Neural progenitor cell (in vitro differentiated cells): ENCODE measurements at regions not wholly inside any gene's neighbourhood (a gene's known extent, or its start where the extent isn't known, plus 50 kb on each side); places are given as distances from the start of the nearest gene placed in this dataset.

Experiments
- DNase-seq: peaks from one replicate; pipeline ENCODE4 v3.0.0-alpha.2; 2016; ENCODE audit warnings: low spot score
- H2AFZ ChIP-seq: fragments of 200-600 bp; sonication (generic); replicated peaks from 2 replicates; pipeline ENCODE4 v1.6.1; 2016; ENCODE audit warnings: antibody characterized with exemption
- H3F3A ChIP-seq: fragments of 200-600 bp; sonication (generic); 2 replicates; pipeline ENCODE4 v1.6.1; 2016; ENCODE audit warnings: antibody characterized with exemption, low read depth
- H3K27ac ChIP-seq: fragments of 200-600 bp; sonication (generic); 2 replicates; pipeline ENCODE4 v1.5.1; 2016; ENCODE audit warnings: mild to moderate bottlenecking
- H3K27me3 ChIP-seq: fragments of 200-600 bp; sonication (generic); 2 replicates; pipeline ENCODE4 v1.6.1; 2016; ENCODE audit warnings: mild to moderate bottlenecking, moderate library complexity
- H3K36me3 ChIP-seq: fragments of 200-600 bp; sonication (generic); 2 replicates; pipeline ENCODE4 v1.5.1; 2016
- H3K4me1 ChIP-seq: fragments of 200-600 bp; sonication (generic); 2 replicates; pipeline ENCODE4 v1.6.1; 2016; ENCODE audit warnings: mixed run types
- H3K4me2 ChIP-seq: fragments of 200-600 bp; sonication (generic); 2 replicates; pipeline ENCODE4 v1.6.1; 2016
- H3K4me3 ChIP-seq: fragments of 200-600 bp; sonication (generic); 2 replicates; pipeline ENCODE4 v1.5.1; 2016
- H3K79me2 ChIP-seq: fragments of 200-600 bp; sonication (generic); 2 replicates; pipeline ENCODE4 v1.6.1; 2016; ENCODE audit warnings: low read depth
- H3K9ac ChIP-seq: fragments of 200-600 bp; sonication (generic); 2 replicates; pipeline ENCODE4 v1.6.1; 2016
- H3K9me3 ChIP-seq: fragments of 200-600 bp; sonication (generic); 2 replicates; pipeline ENCODE4 v1.5.1; 2016; ENCODE audit warnings: low read depth
- H4K20me1 ChIP-seq: fragments of 200-600 bp; sonication (generic); 2 replicates; pipeline ENCODE4 v1.6.1; 2016; ENCODE audit warnings: low read depth
- H3K27ac Mint-ChIP-seq: 3 replicates; pipeline ENCODE4 v1.8.0; 2021; ENCODE audit warnings: mixed read lengths
- H3K27me3 Mint-ChIP-seq: 2 replicates; pipeline ENCODE4 v1.8.0; 2022; ENCODE audit warnings: low read depth, mild to moderate bottlenecking, inconsistent platforms, moderate library complexity, mixed read lengths; ENCODE audit not compliant: insufficient read depth
- H3K36me3 Mint-ChIP-seq: 3 replicates; pipeline ENCODE4 v1.8.0; 2021; ENCODE audit warnings: mixed read lengths
- H3K4me1 Mint-ChIP-seq: 3 replicates; pipeline ENCODE4 v1.8.0; 2021; ENCODE audit warnings: mixed read lengths
- H3K4me3 Mint-ChIP-seq: 3 replicates; pipeline ENCODE4 v1.8.0; 2021; ENCODE audit warnings: mild to moderate bottlenecking, moderate library complexity, mixed read lengths
- H3K9me3 Mint-ChIP-seq: 3 replicates; pipeline ENCODE4 v1.8.0; 2020; ENCODE audit warnings: mixed read lengths
- EZH2 ChIP-seq: fragments of 200-600 bp; sonication (generic); IDR thresholded peaks from 2 replicates; pipeline ENCODE4 v1.6.1; 2017; ENCODE audit warnings: antibody characterized with exemption, mild to moderate bottlenecking, moderate library complexity
- EZH2phosphoT487 ChIP-seq: fragments of 200-600 bp; sonication (generic); IDR thresholded peaks from 2 replicates; pipeline ENCODE4 v1.6.1; 2017; ENCODE audit warnings: antibody characterized with exemption
- TF ChIP-seq, protein P1 (sequence below): fragments of 200-600 bp; sonication (generic); IDR thresholded peaks from 2 replicates; pipeline ENCODE4 v1.5.1; 2017; ENCODE audit warnings: antibody characterized with exemption, mild to moderate bottlenecking

DNA sequence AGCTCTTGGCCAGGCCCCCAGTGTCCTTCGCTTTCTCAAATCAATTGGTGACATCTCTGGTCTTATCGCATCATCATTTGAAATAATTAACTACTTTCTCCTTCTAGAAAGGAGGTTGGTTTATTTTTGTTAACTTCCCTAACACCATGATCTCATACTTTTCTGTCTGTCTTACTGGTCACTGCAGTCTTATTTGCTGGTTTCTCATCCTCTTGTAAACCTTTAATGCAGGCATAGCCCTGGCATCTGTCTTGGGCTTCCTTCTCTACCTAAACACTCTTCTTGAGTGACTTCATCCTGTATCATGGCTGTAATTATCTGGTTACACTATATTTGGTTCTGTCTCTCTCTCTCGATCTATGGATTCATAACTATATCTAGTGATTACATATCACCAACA is 152.8 kb downstream of the CYSLTR2 start:
- H3K27ac Mint-ChIP-seq = no peak overlapping the region
- Histone ChIP-seq H3F3A (no peaks in the 10 kb centered on the region), H3K27ac (no peak overlapping the region), H4K20me1 (no peaks in the 10 kb centered on the region), H3K9me3 (no peaks in the 10 kb centered on the region), H3K79me2 (no peaks in the 10 kb centered on the region), H3K9ac (no peak overlapping the region), H3K4me3 (no peak overlapping the region), H3K36me3 (no peaks in the 10 kb centered on the region), H3K4me1 (no peaks in the 10 kb centered on the region), H2AFZ (no peak overlapping the region), H3K27me3 (no peaks in the 10 kb centered on the region), H3K4me2 (no peak overlapping the region)
- no peaks in the 10 kb centered on the region for H3K4me1 Mint-ChIP-seq
- H3K9me3 Mint-ChIP-seq = no peaks in the 10 kb centered on the region
- H3K36me3 Mint-ChIP-seq = no peaks in the 10 kb centered on the region
- no peak for DNase-seq
- no peak overlapping the region for H3K4me3 Mint-ChIP-seq
- no peak for TF ChIP-seq EZH2phosphoT487
- TF ChIP-seq, protein P1, sequence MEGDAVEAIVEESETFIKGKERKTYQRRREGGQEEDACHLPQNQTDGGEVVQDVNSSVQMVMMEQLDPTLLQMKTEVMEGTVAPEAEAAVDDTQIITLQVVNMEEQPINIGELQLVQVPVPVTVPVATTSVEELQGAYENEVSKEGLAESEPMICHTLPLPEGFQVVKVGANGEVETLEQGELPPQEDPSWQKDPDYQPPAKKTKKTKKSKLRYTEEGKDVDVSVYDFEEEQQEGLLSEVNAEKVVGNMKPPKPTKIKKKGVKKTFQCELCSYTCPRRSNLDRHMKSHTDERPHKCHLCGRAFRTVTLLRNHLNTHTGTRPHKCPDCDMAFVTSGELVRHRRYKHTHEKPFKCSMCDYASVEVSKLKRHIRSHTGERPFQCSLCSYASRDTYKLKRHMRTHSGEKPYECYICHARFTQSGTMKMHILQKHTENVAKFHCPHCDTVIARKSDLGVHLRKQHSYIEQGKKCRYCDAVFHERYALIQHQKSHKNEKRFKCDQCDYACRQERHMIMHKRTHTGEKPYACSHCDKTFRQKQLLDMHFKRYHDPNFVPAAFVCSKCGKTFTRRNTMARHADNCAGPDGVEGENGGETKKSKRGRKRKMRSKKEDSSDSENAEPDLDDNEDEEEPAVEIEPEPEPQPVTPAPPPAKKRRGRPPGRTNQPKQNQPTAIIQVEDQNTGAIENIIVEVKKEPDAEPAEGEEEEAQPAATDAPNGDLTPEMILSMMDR = no peak
- TF ChIP-seq EZH2 = no peak
- peaks cover 2% of the 10 kb centered on the region for H3K27me3 Mint-ChIP-seq

DNA sequence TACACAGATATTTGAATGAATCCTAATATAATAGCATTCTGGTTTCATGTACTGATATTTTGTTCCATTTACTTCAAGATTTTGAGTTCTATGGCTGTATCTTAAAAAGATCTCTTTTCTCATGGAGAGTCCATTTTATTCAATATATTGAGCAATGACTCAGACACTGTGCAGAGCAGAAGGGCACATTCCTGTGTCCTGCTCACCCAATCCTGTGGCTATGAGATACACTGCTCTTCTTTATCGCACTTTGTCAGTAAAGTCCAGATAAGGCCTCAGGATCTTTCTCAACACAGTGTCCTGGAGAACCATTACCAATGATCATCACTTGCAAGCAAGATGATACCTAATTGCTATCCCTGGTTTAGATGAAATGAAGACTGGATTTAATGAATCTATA is 155.0 kb downstream of the CYSLTR2 start:
- Mint-ChIP-seq H3K27ac (no peak overlapping the region), H3K9me3 (no peaks in the 10 kb centered on the region), H3K27me3 (peaks cover 2% of the 10 kb centered on the region), H3K4me3 (no peak overlapping the region), H3K4me1 (no peaks in the 10 kb centered on the region), H3K36me3 (no peaks in the 10 kb centered on the region)
- H3K9me3 ChIP-seq = no peaks in the 10 kb centered on the region
- H3K4me2 ChIP-seq = no peak overlapping the region
- no peak for DNase-seq
- no peak for TF ChIP-seq EZH2
- TF ChIP-seq EZH2phosphoT487 = no peak
- TF ChIP-seq, protein P1 = no peak
- H3K9ac ChIP-seq = no peak overlapping the region
- no peaks in the 10 kb centered on the region for H3K36me3 ChIP-seq
- no peak overlapping the region for H3K4me3 ChIP-seq
- no peak overlapping the region for H3K27ac ChIP-seq
- H4K20me1 ChIP-seq = no peaks in the 10 kb centered on the region
- H3K4me1 ChIP-seq = no peaks in the 10 kb centered on the region
- no peaks in the 10 kb centered on the region for H3K27me3 ChIP-seq
- H3F3A ChIP-seq = no peaks in the 10 kb centered on the region
- no peaks in the 10 kb centered on the region for H3K79me2 ChIP-seq
- no peak overlapping the region for H2AFZ ChIP-seq

DNA sequence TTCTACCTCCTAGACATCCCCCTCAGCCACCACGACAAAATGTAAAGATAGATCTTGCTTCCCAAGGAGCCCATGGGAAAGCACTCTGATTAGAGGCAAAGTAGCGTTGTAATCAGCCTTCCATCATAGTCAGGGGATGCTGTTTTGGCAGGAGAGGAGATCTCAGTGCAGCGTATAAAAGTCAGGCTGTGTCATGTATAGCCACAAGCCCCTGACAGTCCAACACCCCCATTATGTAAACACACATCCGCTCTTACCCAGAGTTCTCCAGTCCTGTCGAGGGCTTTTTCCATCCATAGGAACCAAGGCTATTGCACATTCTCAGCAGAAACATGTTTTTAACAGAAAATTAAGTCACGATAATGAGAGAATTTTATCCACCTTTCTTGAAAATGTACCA is 156.3 kb downstream of the CYSLTR2 start:
- no peak overlapping the region for H3K4me3 ChIP-seq
- peaks cover 2% of the 10 kb centered on the region for H3K27me3 Mint-ChIP-seq
- H3K79me2 ChIP-seq = no peaks in the 10 kb centered on the region
- H3F3A ChIP-seq = no peaks in the 10 kb centered on the region
- H3K9me3 Mint-ChIP-seq = no peaks in the 10 kb centered on the region
- H2AFZ ChIP-seq = no peak overlapping the region
- no peaks in the 10 kb centered on the region for H4K20me1 ChIP-seq
- H3K36me3 Mint-ChIP-seq = no peaks in the 10 kb centered on the region
- no peaks in the 10 kb centered on the region for H3K4me1 Mint-ChIP-seq
- H3K9me3 ChIP-seq = no peaks in the 10 kb centered on the region
- H3K27me3 ChIP-seq = no peaks in the 10 kb centered on the region
- TF ChIP-seq EZH2 (no peak), EZH2phosphoT487 (no peak)
- TF ChIP-seq, protein P1 = no peak
- no peak overlapping the region for H3K9ac ChIP-seq
- H3K4me2 ChIP-seq = no peak overlapping the region
- H3K36me3 ChIP-seq = no peaks in the 10 kb centered on the region
- H3K4me3 Mint-ChIP-seq = no peak overlapping the region
- H3K27ac Mint-ChIP-seq = no peak overlapping the region
- DNase-seq = no peak
- no peaks in the 10 kb centered on the region for H3K4me1 ChIP-seq
- no peak overlapping the region for H3K27ac ChIP-seq

DNA sequence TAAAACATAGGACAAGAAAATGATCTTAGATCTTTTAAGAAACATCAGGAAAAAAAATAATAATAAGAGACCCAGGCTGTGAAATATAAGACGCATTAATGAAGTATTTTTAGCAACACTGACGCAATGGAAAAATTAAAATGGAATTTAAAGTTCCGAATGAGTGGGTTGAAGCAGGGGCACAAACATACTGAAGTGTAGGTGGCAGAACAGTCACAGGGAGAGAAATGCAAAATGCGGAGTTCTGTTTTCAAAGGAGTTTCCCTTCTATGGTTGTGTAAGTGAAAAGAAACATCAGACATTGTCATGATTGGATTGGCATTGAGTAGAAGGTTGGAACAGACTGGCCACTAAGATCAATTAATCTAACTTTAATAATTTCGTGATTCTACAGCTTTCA is 159.8 kb downstream of the CYSLTR2 start:
- no peaks in the 10 kb centered on the region for H3K36me3 Mint-ChIP-seq
- no peaks in the 10 kb centered on the region for H3K9me3 Mint-ChIP-seq
- Histone ChIP-seq H3K4me2 (no peak overlapping the region), H3F3A (no peaks in the 10 kb centered on the region), H3K4me1 (no peaks in the 10 kb centered on the region), H3K27ac (no peak overlapping the region), H3K9ac (no peak overlapping the region), H3K79me2 (no peaks in the 10 kb centered on the region), H3K4me3 (no peak overlapping the region), H4K20me1 (no peaks in the 10 kb centered on the region), H3K36me3 (no peaks in the 10 kb centered on the region), H2AFZ (no peak overlapping the region), H3K9me3 (no peaks in the 10 kb centered on the region), H3K27me3 (no peaks in the 10 kb centered on the region)
- DNase-seq = no peak
- no peak overlapping the region for H3K27ac Mint-ChIP-seq
- TF ChIP-seq EZH2phosphoT487 (no peak), EZH2 (no peak)
- TF ChIP-seq, protein P1 = no peak
- H3K4me3 Mint-ChIP-seq = no peak overlapping the region
- H3K27me3 Mint-ChIP-seq = no peaks in the 10 kb centered on the region
- peaks cover 4% of the 10 kb centered on the region for H3K4me1 Mint-ChIP-seq
